Peyer's patch (tissue), 4 donors: ENCODE measurements at regions not wholly inside any gene's neighbourhood (a gene's known extent, or its start where the extent isn't known, plus 50 kb on each side); places are given as distances from the start of the nearest gene placed in this dataset.
"Not testable (repeated sequence)": the region's sequence is repeated elsewhere in the genome, so short reads cannot be mapped to it uniquely, and the experiment has no call there.

Experiments used
- DNase-seq, 3 donors: peaks; one replicate each; pipeline ENCODE4 v3.0.0-alpha.2; 2017 to 2019
- H3K27ac ChIP-seq, 4 donors: fragments of 200-600 bp; sonication (generic); one replicate each; pipeline ENCODE4 v1.5.1; 2016 to 2019
- H3K27me3 ChIP-seq, 2 donors: fragments of 200-600 bp; sonication (generic); one replicate each; pipeline ENCODE4 v1.5.1; 2019
- H3K36me3 ChIP-seq, 3 donors: fragments of 200-600 bp; sonication (generic); one replicate each; pipeline ENCODE4 v1.5.1; 2016 to 2019
- H3K4me1 ChIP-seq, 4 donors: fragments of 200-600 bp; sonication (generic); one replicate each; pipeline ENCODE4 v1.5.1; 2016 to 2019
- H3K4me3 ChIP-seq, 4 donors: fragments of 200-600 bp; sonication (generic); 1 replicate in 3 of 4; 2 replicates in 1 of 4; pipeline ENCODE4 v1.5.1; 2016 to 2019; ENCODE audit warnings: mild to moderate bottlenecking in 1 of 4
- H3K9me3 ChIP-seq, 4 donors: fragments of 200-600 bp; sonication (generic); one replicate each; pipeline ENCODE4 v1.5.1; 2016 to 2019; ENCODE audit warnings: mild to moderate bottlenecking in 1 of 4
- CTCF ChIP-seq, 6 experiments: fragments of 450-650 bp in 4 of 6; fragments of 200-600 bp in 2 of 6; sonication (generic) in 1 of 6; IDR thresholded peaks; one replicate each; pipeline ENCODE4 v1.5.1; 2017 to 2019; ENCODE audit warnings: antibody characterized with exemption in 6 of 6, mild to moderate bottlenecking in 3 of 6, moderate library complexity in 1 of 6
- POLR2A ChIP-seq, 2 donors: fragments of 450-650 bp; IDR thresholded peaks; one replicate each; pipeline ENCODE4 v1.5.1; 2017; ENCODE audit warnings: antibody characterized with exemption in 2 of 2, mild to moderate bottlenecking in 2 of 2, moderate library complexity in 2 of 2

- Histone ChIP-seq H3K4me3 (no peak overlapping the region), H3K9me3 (no peaks in the 10 kb centered on the region), H3K27ac (peak overlapping the region in 1 of 4 donors; percentile 25), H3K4me1 (peaks cover 0 to 4% (median 0%) of the 10 kb centered on the region in 4 donors), H3K36me3 (no peaks in the 10 kb centered on the region), H3K27me3 (no peaks in the 10 kb centered on the region)
- no peak for TF ChIP-seq POLR2A (IDR thresholded peaks at IDR 0.05)
- TF ChIP-seq CTCF (IDR thresholded peaks at IDR 0.05) = no peak
- peak in 1 of 3 donors; percentile 36 for DNase-seq
These were observed 120.8 kb upstream of the STK17B start for GRCh38 chr2:196291873-196292800.

GRCh38 chr2:196293751-196294515 is 122.6 kb upstream of the STK17B start:
- no peaks in the 10 kb centered on the region for H3K9me3 ChIP-seq
- no peaks in the 10 kb centered on the region for H3K27me3 ChIP-seq
- no peak overlapping the region for H3K27ac ChIP-seq
- peaks cover 0 to 4% (median 0%) of the 10 kb centered on the region in 4 donors for H3K4me1 ChIP-seq
- TF ChIP-seq POLR2A (IDR thresholded peaks at IDR 0.05) (no peak), CTCF (IDR thresholded peaks at IDR 0.05) (no peak)
- no peak for DNase-seq
- no peaks in the 10 kb centered on the region for H3K36me3 ChIP-seq
- no peak overlapping the region for H3K4me3 ChIP-seq

- no peaks in the 10 kb centered on the region for H3K9me3 ChIP-seq
- H3K4me3 ChIP-seq = no peak overlapping the region
- H3K27ac ChIP-seq = no peak overlapping the region
- no peaks in the 10 kb centered on the region for H3K27me3 ChIP-seq
- DNase-seq = no peak
- no peaks in the 10 kb centered on the region for H3K36me3 ChIP-seq
- no peak for TF ChIP-seq POLR2A (IDR thresholded peaks at IDR 0.05)
- no peak for TF ChIP-seq CTCF (IDR thresholded peaks at IDR 0.05)
- H3K4me1 ChIP-seq = peaks cover 0 to 3% (median 0%) of the 10 kb centered on the region in 4 donors
These were observed 123.1 kb upstream of the STK17B start for GRCh38 chr2:196294516-196294909.

GRCh38 chr2:196295005-196295404 is 123.6 kb upstream of the STK17B start:
- H3K4me1 ChIP-seq = no peaks in the 10 kb centered on the region
- H3K9me3 ChIP-seq = no peaks in the 10 kb centered on the region
- no peak overlapping the region for H3K4me3 ChIP-seq
- TF ChIP-seq CTCF (IDR thresholded peaks at IDR 0.05) (no peak), POLR2A (IDR thresholded peaks at IDR 0.05) (no peak)
- H3K27ac ChIP-seq = no peak overlapping the region
- H3K27me3 ChIP-seq = no peaks in the 10 kb centered on the region
- no peak for DNase-seq
- no peaks in the 10 kb centered on the region for H3K36me3 ChIP-seq

GRCh38 chr2:196298106-196298723 is 126.8 kb upstream of the STK17B start:
- H3K27ac ChIP-seq, DNase-seq, H3K4me3 ChIP-seq: not testable (repeated sequence)

More at GRCh38 chr2:196298106-196298723, 126.8 kb upstream of the STK17B start:
- H3K4me1 ChIP-seq, H3K27me3 ChIP-seq, H3K9me3 ChIP-seq, H3K36me3 ChIP-seq: not testable (repeated sequence)
- peak; percentile 22 to 64 (median 52) for TF ChIP-seq CTCF (IDR thresholded peaks at IDR 0.05)
